T-cell (primary cell): ENCODE measurements at regions not wholly inside any gene's neighbourhood (a gene's known extent, or its start where the extent isn't known, plus 50 kb on each side); places are given as distances from the start of the nearest gene placed in this dataset.

ENCODE experiments used
- ATAC-seq, 4 experiments: fragments of 200-7000 bp in 3 of 4; fragments of 150-1000 bp in 1 of 4; cut with Tn5 transposase; replicated peaks in 1 of 4; 1 replicate in 3 of 4; 2 replicates in 1 of 4; pipeline ENCODE4 v1.10.0; 2021; ENCODE audit warnings: moderate library complexity in 3 of 4, mild to moderate bottlenecking in 2 of 4, moderate number of reproducible peaks in 1 of 4
- CTCF ChIA-PET, 2 donors: fragments of 300-600 bp; sonication (Branson Sonifier 250); formaldehyde crosslinking; loops; one replicate each; lab custom pipeline; 2022; ENCODE audit warnings: antibody characterized with exemption in 2 of 2; lab: Charles Lee
- POLR2A ChIA-PET, 2 donors: fragments of 300-600 bp; sonication (Branson Sonifier 250); formaldehyde crosslinking; loops; one replicate each; lab custom pipeline; 2022; ENCODE audit warnings: antibody characterized with exemption in 2 of 2; lab: Charles Lee
- DNase-seq, 35 experiments: peaks; one replicate each; pipeline versions ENCODE4 v3.0.0 to v3.0.0-alpha.2; 2013 to 2023
- H3K27ac ChIP-seq: one replicate; pipeline ENCODE4 v1.5.1; 2013; ENCODE audit warnings: low read length
- H3K27me3 ChIP-seq, 2 experiments: replicated peaks in 1 of 2; 1 replicate in 1 of 2; 2 replicates in 1 of 2; pipeline versions ENCODE4 v1.6.1 to v1.7.0; 2013; ENCODE audit warnings: low read length in 1 of 2, mixed read lengths in 1 of 2; ENCODE audit not compliant: control insufficient read depth in 2 of 2, insufficient read depth in 2 of 2; ENCODE audit errors: extremely low read depth in 1 of 2
- H3K36me3 ChIP-seq, 2 donors: 1 replicate in 1 of 2; 2 replicates in 1 of 2; pipeline versions ENCODE4 v1.6.1 to v1.7.0; 2013; ENCODE audit warnings: low read length in 1 of 2; ENCODE audit not compliant: control insufficient read depth in 2 of 2, insufficient read depth in 1 of 2; ENCODE audit errors: extremely low read depth in 1 of 2
- H3K4me1 ChIP-seq, 2 experiments: 1 replicate in 1 of 2; 2 replicates in 1 of 2; pipeline versions ENCODE4 v1.6.1 to v1.7.0; 2013; ENCODE audit warnings: low read length in 2 of 2, mixed read lengths in 1 of 2; ENCODE audit not compliant: insufficient read depth in 2 of 2, control insufficient read depth in 1 of 2; ENCODE audit errors: extremely low read depth in 1 of 2
- H3K4me3 ChIP-seq, 2 donors: 1 replicate in 1 of 2; 2 replicates in 1 of 2; pipeline versions ENCODE4 v1.5.1 to v1.7.0; 2013; ENCODE audit warnings: mild to moderate bottlenecking in 2 of 2, low read length in 1 of 2, moderate library complexity in 1 of 2; ENCODE audit not compliant: control insufficient read depth in 1 of 2; ENCODE audit errors: extremely low read depth in 1 of 2
- H3K9me3 ChIP-seq: 2 replicates; pipeline ENCODE4 v1.7.0; 2013
- H3K27ac Mint-ChIP-seq, 2 donors: one replicate each; pipeline ENCODE4 v1.8.0; 2020 to 2021; ENCODE audit warnings: mild to moderate bottlenecking in 2 of 2, mixed read lengths in 2 of 2
- H3K27me3 Mint-ChIP-seq, 2 donors: one replicate each; pipeline ENCODE4 v1.8.0; 2021 to 2022; ENCODE audit warnings: mixed read lengths in 2 of 2
- H3K36me3 Mint-ChIP-seq: one replicate; pipeline ENCODE4 v1.8.0; 2021; ENCODE audit warnings: mixed read lengths
- H3K4me1 Mint-ChIP-seq, 3 donors: one replicate each; pipeline ENCODE4 v1.8.0; 2020 to 2022; ENCODE audit warnings: mixed read lengths in 3 of 3, mild to moderate bottlenecking in 1 of 3
- H3K4me3 Mint-ChIP-seq, 3 donors: one replicate each; pipeline ENCODE4 v1.8.0; 2020 to 2022; ENCODE audit warnings: mild to moderate bottlenecking in 3 of 3, mixed read lengths in 3 of 3, moderate library complexity in 3 of 3
- H3K9me3 Mint-ChIP-seq, 3 donors: one replicate each; pipeline ENCODE4 v1.8.0; 2020 to 2022; ENCODE audit warnings: mixed read lengths in 3 of 3
- WGBS: methylation state at CpG from one replicate; pipeline ENCODE4 v1.1.5; 2013; ENCODE audit warnings: missing lambda C conversion rate; ENCODE audit not compliant: insufficient coverage; 5-methylcytosine and 5-hydroxymethylcytosine counted together

- peaks cover 0 to 13% (median 3%) of the 10 kb centered on the region in 3 donors for H3K9me3 Mint-ChIP-seq
- WGBS, result no CpG with 5 or more reads among the region's 1 CpG
Observed at GRCh38 chr12:43158126-43158525, 393.9 kb downstream of the ADAMTS20 start.

GRCh38 chr12:43155376-43155775 is 396.6 kb downstream of the ADAMTS20 start:
- H3K9me3 ChIP-seq, result no peaks in the 10 kb centered on the region
- no peak overlapping the region for H3K27ac ChIP-seq
- Mint-ChIP-seq H3K27ac (no peak overlapping the region), H3K4me3 (no peak overlapping the region), H3K27me3 (no peaks in the 10 kb centered on the region), H3K4me1 (no peaks in the 10 kb centered on the region), H3K36me3 (no peaks in the 10 kb centered on the region), H3K9me3 (peaks cover 0 to 8% (median 0%) of the 10 kb centered on the region in 3 donors)
- H3K4me1 ChIP-seq, result no peaks in the 10 kb centered on the region
- DNase-seq, result no peak
- WGBS, result no CpG with 5 or more reads among the region's 2 CpGs
- no peaks in the 10 kb centered on the region for H3K27me3 ChIP-seq
- H3K36me3 ChIP-seq, result no peaks in the 10 kb centered on the region
- CTCF ChIA-PET, result no interaction called here
- no peak overlapping the region for H3K4me3 ChIP-seq
- no peak for ATAC-seq
- POLR2A ChIA-PET, result no interaction called here

More at GRCh38 chr12:43158126-43158525, 393.9 kb downstream of the ADAMTS20 start:
- ATAC-seq (no peak), DNase-seq (no peak)
- no peak overlapping the region for H3K27ac ChIP-seq
- no peaks in the 10 kb centered on the region for H3K27me3 ChIP-seq
- H3K27ac Mint-ChIP-seq, result no peak overlapping the region
- H3K9me3 ChIP-seq, result no peaks in the 10 kb centered on the region
- no peak overlapping the region for H3K4me3 Mint-ChIP-seq
- H3K27me3 Mint-ChIP-seq, result no peaks in the 10 kb centered on the region
- no peaks in the 10 kb centered on the region for H3K4me1 ChIP-seq
- ChIA-PET POLR2A (no interaction called here), CTCF (no interaction called here)
- H3K36me3 Mint-ChIP-seq, result no peaks in the 10 kb centered on the region
- no peaks in the 10 kb centered on the region for H3K4me1 Mint-ChIP-seq
- H3K4me3 ChIP-seq, result no peak overlapping the region
- no peaks in the 10 kb centered on the region for H3K36me3 ChIP-seq

- Histone ChIP-seq H3K27ac (no peak overlapping the region), H3K27me3 (no peaks in the 10 kb centered on the region), H3K4me1 (no peaks in the 10 kb centered on the region), H3K4me3 (no peak overlapping the region), H3K36me3 (no peaks in the 10 kb centered on the region), H3K9me3 (no peaks in the 10 kb centered on the region)
- WGBS, result no CpG with 5 or more reads among the region's 5 CpGs
- Mint-ChIP-seq H3K4me1 (no peaks in the 10 kb centered on the region), H3K36me3 (no peaks in the 10 kb centered on the region), H3K9me3 (peaks cover 0 to 8% (median 0%) of the 10 kb centered on the region in 3 donors), H3K4me3 (no peak overlapping the region), H3K27ac (no peak overlapping the region), H3K27me3 (no peaks in the 10 kb centered on the region)
- no peak for DNase-seq
- ATAC-seq, result no peak
- CTCF ChIA-PET, result no interaction called here
- POLR2A ChIA-PET, result interaction anchor here in 1 of 2 donors (0.7 kb wide), 1 partner anchor 37 kb away, joined by 3 read pairs; no protein-coding TSS in a partner anchor
Observed at GRCh38 chr12:43154498-43155045, 397.4 kb downstream of the ADAMTS20 start.

DNA sequence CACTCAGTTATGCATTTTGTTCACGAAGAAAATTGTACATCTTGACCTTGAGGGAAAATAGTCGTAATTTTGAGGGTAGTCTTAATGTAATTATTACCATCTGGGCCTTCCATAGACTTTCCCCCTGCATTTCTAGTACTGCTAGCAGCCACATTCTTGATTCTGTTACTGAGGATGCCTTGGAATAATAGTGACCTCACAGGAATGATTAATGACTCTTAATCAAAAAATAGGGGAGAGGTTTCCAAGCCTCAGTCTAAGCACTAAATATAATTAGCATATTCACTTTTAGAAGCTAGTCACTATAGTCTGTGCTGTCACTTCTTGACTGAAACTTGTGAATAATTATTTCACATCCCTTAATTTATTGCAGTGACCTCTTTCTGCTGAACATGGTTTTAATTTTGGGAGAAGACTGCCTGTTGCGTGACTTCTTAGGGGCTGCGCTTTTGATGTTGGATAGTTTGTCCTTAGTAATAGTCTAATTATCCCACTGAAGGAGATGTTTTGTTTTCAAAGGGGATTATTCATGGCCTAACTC is 400.5 kb downstream of the ADAMTS20 start:
- no peak for DNase-seq
- Mint-ChIP-seq H3K9me3 (no peaks in the 10 kb centered on the region), H3K36me3 (no peaks in the 10 kb centered on the region), H3K27me3 (no peaks in the 10 kb centered on the region), H3K27ac (no peak overlapping the region), H3K4me1 (no peaks in the 10 kb centered on the region), H3K4me3 (no peak overlapping the region)
- no peak for ATAC-seq
- Histone ChIP-seq H3K9me3 (no peaks in the 10 kb centered on the region), H3K4me3 (no peak overlapping the region), H3K36me3 (no peaks in the 10 kb centered on the region), H3K4me1 (no peaks in the 10 kb centered on the region), H3K27me3 (no peaks in the 10 kb centered on the region), H3K27ac (no peak overlapping the region)
- ChIA-PET CTCF (no interaction called here), POLR2A (no interaction called here)
- no CpG with 5 or more reads among the region's 4 CpGs for WGBS

GRCh38 chr12:43148691-43149090 is 403.3 kb downstream of the ADAMTS20 start:
- Mint-ChIP-seq H3K36me3 (no peaks in the 10 kb centered on the region), H3K27me3 (no peaks in the 10 kb centered on the region), H3K4me1 (no peaks in the 10 kb centered on the region), H3K9me3 (peaks cover 0 to 5% (median 0%) of the 10 kb centered on the region in 3 donors), H3K27ac (no peak overlapping the region), H3K4me3 (no peak overlapping the region)
- no peak overlapping the region for H3K27ac ChIP-seq
- CTCF ChIA-PET, result no interaction called here
- POLR2A ChIA-PET, result interaction anchor here in 1 of 2 donors (0.7 kb wide), 1 partner anchor 43 kb away, joined by 3 read pairs; no protein-coding TSS in a partner anchor
- DNase-seq (no peak), ATAC-seq (no peak)
- no peaks in the 10 kb centered on the region for H3K27me3 ChIP-seq
- H3K4me1 ChIP-seq, result no peaks in the 10 kb centered on the region
- H3K4me3 ChIP-seq, result no peak overlapping the region
- WGBS, result no CpG with 5 or more reads among the region's 2 CpGs
- H3K36me3 ChIP-seq, result no peaks in the 10 kb centered on the region
- H3K9me3 ChIP-seq, result no peaks in the 10 kb centered on the region

DNA sequence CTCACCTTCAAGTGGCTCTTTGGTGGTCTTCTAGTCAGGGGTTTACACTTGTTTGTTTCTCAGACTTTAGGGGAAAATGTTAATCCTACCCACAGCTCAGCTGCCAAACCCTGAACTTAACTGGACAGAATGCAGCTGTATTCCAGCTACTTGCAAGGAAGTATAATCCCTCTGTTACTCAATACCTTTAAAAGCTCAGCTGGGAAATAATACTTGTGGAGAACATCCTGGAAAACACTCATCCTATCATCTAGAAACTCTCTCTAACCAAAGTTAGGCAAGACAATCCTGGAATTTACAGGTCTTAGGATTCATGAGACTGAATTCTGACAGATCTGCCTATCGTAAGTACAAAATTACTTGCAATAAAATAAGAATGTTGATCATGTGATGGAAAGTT is 404.1 kb downstream of the ADAMTS20 start:
- no peak for ATAC-seq
- POLR2A ChIA-PET, result no interaction called here
- CTCF ChIA-PET, result no interaction called here
- Histone ChIP-seq H3K27me3 (no peaks in the 10 kb centered on the region), H3K9me3 (no peaks in the 10 kb centered on the region), H3K36me3 (no peaks in the 10 kb centered on the region), H3K4me3 (no peak overlapping the region), H3K27ac (no peak overlapping the region), H3K4me1 (no peaks in the 10 kb centered on the region)
- H3K9me3 Mint-ChIP-seq, result peaks cover 0 to 5% (median 0%) of the 10 kb centered on the region in 3 donors
- H3K36me3 Mint-ChIP-seq, result no peaks in the 10 kb centered on the region
- H3K4me1 Mint-ChIP-seq, result no peaks in the 10 kb centered on the region
- H3K4me3 Mint-ChIP-seq, result no peak overlapping the region
- no peaks in the 10 kb centered on the region for H3K27me3 Mint-ChIP-seq
- no CpG with 5 or more reads among the region's 1 CpG for WGBS
- no peak overlapping the region for H3K27ac Mint-ChIP-seq
- no peak for DNase-seq
